Heart left ventricle (tissue), 16 donors: ENCODE measurements at regions not wholly inside any gene's neighbourhood (a gene's known extent, or its start where the extent isn't known, plus 50 kb on each side); places are given as distances from the start of the nearest gene placed in this dataset.

Experiments used
- ATAC-seq, 4 donors: fragments of 200-7000 bp; cut with Tn5 transposase; one replicate each; pipeline ENCODE4 v1.9.1; 2020 to 2022; ENCODE audit warnings: moderate library complexity in 4 of 4, mild to moderate bottlenecking in 3 of 4, moderate number of reproducible peaks in 1 of 4
- DNase-seq, 5 donors: peaks; one replicate each; pipeline ENCODE4 v3.0.0-alpha.2; 2020
- H3K27ac ChIP-seq, 12 donors: fragments of 200-600 bp; sonication (generic) in 4 of 12; one replicate each; pipeline versions ENCODE4 v1.5.0 to v1.8.0; 2016 to 2022; ENCODE audit warnings: mild to moderate bottlenecking in 2 of 12
- H3K27me3 ChIP-seq, 9 donors: fragments of 200-600 bp; sonication (generic) in 2 of 9; one replicate each; pipeline versions ENCODE4 v1.5.1 to v1.8.0; 2016 to 2022; ENCODE audit warnings: mild to moderate bottlenecking in 3 of 9
- H3K36me3 ChIP-seq, 9 donors: fragments of 200-600 bp; sonication (generic) in 2 of 9; one replicate each; pipeline versions ENCODE4 v1.5.0 to v1.8.0; 2018 to 2022; ENCODE audit warnings: mild to moderate bottlenecking in 2 of 9
- H3K4me1 ChIP-seq, 12 donors: fragments of 200-600 bp; sonication (generic) in 4 of 12; one replicate each; pipeline versions ENCODE4 v1.5.0 to v1.8.0; 2016 to 2022; ENCODE audit warnings: mild to moderate bottlenecking in 3 of 12
- H3K4me3 ChIP-seq, 12 donors: fragments of 200-600 bp; sonication (generic) in 4 of 12; one replicate each; pipeline versions ENCODE4 v1.5.0 to v1.8.0; 2017 to 2022; ENCODE audit warnings: mild to moderate bottlenecking in 9 of 12, moderate library complexity in 4 of 12
- H3K9me3 ChIP-seq, 12 donors: fragments of 200-600 bp; sonication (generic) in 4 of 12; one replicate each; pipeline versions ENCODE4 v1.5.0 to v1.8.0; 2016 to 2022; ENCODE audit warnings: mild to moderate bottlenecking in 1 of 12
- POLR2A ChIP-seq, 2 donors: fragments of 450-650 bp; IDR thresholded peaks; one replicate each; pipeline ENCODE4 v1.6.1; 2017; ENCODE audit warnings: antibody characterized with exemption in 2 of 2, mild to moderate bottlenecking in 2 of 2, moderate library complexity in 2 of 2
- WGBS, 4 donors: extraction: QIAGEN DNeasy Blood & Tissue Kit in 2 of 4; methylation state at CpG; one replicate each; pipeline versions ENCODE4 v1.1.5 to v1.1.7; 2013 to 2018; 5-methylcytosine and 5-hydroxymethylcytosine counted together
- intact Hi-C, 10 donors: fragments of 100-400 bp; cut with DNase I; formaldehyde crosslinking; loops; one replicate each; pipeline versions ENCODE4 v1.11.1 to v1.14.2; 2022
- TF ChIP-seq, protein P1 (sequence below), 12 donors: fragments of 200-600 bp; sonication (generic) in 4 of 12; IDR thresholded peaks; one replicate each; pipeline versions ENCODE4 v1.5.0 to v1.8.0; 2018 to 2022; ENCODE audit warnings: antibody characterized with exemption in 12 of 12, mild to moderate bottlenecking in 5 of 12
- donor health status: ischemic (EF 13 %, LVEDD 7.1; RV severe dilation, severe dysfunction).
- donor health status: healthy with polysubstance abuse.
- donor health status: DM: no; HTN: yes; CAD: no.
- donor health status: DM: no; HTN: no; CAD: no.
- donor health status: ischemic (EF 25% LVEDD 6.9; RV normal size, moderate dysfunction).
- donor health status: ischemic (EF 25% LVEDD 5.7; RV mildly dilated, moderate dysfunction).
- donor health status: healthy.
- donor health status: DM: yes; HTN: yes; CAD: no.
- donor health status: ischemic (EF 35%, LVEDD 5.7; RV mildly dilated, moderate dysfunction).
- donor health status: nonischemic (EF 11% LVEDD 7.7; RV severe dilation, severe dysfunction).
- donor health status: DM: yes; HTN: yes; CAD: no.
- donor health status: PGD.
- donor health status: ischemic (EF 29% LVEDD 5.4; RV normal size, mild dysfunction).
- donor health status: nonischemic (EF 23%, LVEDD 6.1; RV moderate dilation, normal function).

DNA sequence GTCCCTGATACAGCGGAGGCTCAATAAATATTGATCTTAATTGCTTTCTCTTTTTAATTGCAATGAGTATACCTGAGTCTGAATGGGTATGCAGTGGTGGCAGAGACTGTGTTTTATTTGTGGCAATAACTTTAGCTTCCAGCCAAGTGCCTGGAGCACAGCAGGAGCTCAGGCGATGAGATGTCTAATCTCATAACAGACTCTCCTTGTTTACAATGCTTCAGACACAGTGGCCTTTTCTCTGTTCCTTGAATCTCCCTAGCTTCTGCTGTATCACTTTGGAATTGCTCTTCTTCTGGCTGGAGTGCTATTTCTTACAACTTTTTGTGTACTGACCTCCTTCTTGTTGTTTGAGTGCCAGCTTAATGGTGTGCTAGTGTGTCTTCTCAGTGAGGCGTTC is 91.5 kb upstream of the UNC5C start:
- no peaks in the 10 kb centered on the region for H3K27me3 ChIP-seq
- no peak for DNase-seq
- 82 to 91% (median 86%) methylated on average over 3 of the region's 3 CpGs for WGBS, 4 donors
- intact Hi-C loops: no loop called here
- no peak overlapping the region for H3K27ac ChIP-seq
- no peaks in the 10 kb centered on the region for H3K9me3 ChIP-seq
- no peaks in the 10 kb centered on the region for H3K4me1 ChIP-seq
- H3K4me3 ChIP-seq: no peak overlapping the region
- ATAC-seq: no peak
- no peaks in the 10 kb centered on the region for H3K36me3 ChIP-seq
- TF ChIP-seq POLR2A (IDR thresholded peaks at IDR 0.05): no peak
- TF ChIP-seq, protein P1, sequence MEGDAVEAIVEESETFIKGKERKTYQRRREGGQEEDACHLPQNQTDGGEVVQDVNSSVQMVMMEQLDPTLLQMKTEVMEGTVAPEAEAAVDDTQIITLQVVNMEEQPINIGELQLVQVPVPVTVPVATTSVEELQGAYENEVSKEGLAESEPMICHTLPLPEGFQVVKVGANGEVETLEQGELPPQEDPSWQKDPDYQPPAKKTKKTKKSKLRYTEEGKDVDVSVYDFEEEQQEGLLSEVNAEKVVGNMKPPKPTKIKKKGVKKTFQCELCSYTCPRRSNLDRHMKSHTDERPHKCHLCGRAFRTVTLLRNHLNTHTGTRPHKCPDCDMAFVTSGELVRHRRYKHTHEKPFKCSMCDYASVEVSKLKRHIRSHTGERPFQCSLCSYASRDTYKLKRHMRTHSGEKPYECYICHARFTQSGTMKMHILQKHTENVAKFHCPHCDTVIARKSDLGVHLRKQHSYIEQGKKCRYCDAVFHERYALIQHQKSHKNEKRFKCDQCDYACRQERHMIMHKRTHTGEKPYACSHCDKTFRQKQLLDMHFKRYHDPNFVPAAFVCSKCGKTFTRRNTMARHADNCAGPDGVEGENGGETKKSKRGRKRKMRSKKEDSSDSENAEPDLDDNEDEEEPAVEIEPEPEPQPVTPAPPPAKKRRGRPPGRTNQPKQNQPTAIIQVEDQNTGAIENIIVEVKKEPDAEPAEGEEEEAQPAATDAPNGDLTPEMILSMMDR (IDR thresholded peaks at IDR 0.05): no peak

DNA sequence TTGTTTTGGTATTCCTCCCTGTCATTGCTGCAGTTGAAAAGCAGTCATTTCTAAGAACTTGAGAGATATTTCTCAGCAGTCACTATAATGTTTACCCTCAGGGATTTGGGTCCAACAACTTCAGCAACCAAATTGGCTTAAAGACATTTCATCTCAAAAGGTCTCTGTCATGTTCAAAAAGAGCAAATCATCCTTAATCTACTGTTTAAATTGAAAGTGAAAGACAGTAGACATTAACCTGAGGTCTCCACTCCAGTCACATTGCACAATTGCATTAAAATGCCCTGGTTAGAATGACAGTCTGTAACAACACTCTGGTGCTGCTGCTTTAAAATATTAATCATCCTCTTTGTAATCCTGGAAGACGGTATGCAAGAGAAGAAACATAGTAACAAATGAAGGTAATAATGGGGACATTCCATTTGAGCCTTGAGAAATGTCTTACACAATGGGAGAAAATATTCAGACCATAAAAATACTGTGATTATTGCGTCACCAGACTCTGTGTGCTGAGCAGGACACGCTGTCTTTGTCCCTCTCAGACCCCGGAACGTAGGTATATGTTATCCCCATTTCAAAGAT is 90.2 kb upstream of the UNC5C start:
- H3K27me3 ChIP-seq: no peaks in the 10 kb centered on the region
- intact Hi-C loops: no loop called here
- no peak for ATAC-seq
- no peak for TF ChIP-seq POLR2A (IDR thresholded peaks at IDR 0.05)
- TF ChIP-seq, protein P1 (IDR thresholded peaks at IDR 0.05): no peak
- H3K9me3 ChIP-seq: no peaks in the 10 kb centered on the region
- no peak overlapping the region for H3K4me3 ChIP-seq
- no peak overlapping the region for H3K27ac ChIP-seq
- DNase-seq: no peak
- WGBS, 4 donors: 75 to 82% (median 80%) methylated on average over 5 of the region's 5 CpGs
- no peaks in the 10 kb centered on the region for H3K4me1 ChIP-seq
- no peaks in the 10 kb centered on the region for H3K36me3 ChIP-seq

DNA sequence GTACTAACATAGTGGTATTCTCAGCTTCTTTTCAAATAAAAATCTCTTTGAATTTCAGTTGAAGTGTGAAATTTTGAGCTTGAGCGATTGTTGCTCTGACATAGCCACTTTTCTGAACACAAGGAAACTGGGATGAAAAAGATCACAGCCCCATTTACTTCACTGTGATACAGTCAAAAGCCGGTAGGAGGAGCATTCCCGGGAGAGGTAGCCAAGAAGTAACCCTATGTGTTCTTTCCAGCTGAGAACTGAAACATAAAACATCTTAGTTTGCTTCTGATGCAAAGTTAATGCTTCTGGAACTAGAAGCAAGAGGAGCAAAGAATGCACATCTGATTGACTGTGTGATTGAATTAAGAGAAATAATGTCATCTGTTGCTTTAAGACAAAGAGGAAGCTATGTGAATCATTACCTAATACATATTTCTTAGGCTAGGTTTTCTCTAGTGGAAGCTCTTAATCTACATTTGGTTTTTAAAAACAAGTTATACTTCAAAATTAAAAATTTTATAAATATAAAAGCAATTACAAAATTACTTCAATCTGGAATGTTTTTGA is 88.3 kb upstream of the UNC5C start:
- Histone ChIP-seq H3K4me3 (no peak overlapping the region), H3K9me3 (no peaks in the 10 kb centered on the region), H3K27me3 (no peaks in the 10 kb centered on the region), H3K4me1 (no peaks in the 10 kb centered on the region), H3K36me3 (no peaks in the 10 kb centered on the region), H3K27ac (no peak overlapping the region)
- DNase-seq (no peak), ATAC-seq (no peak)
- WGBS, 4 donors: 16 to 34% (median 29%) methylated on average over 3 of the region's 3 CpGs
- TF ChIP-seq, protein P1 (IDR thresholded peaks at IDR 0.05): peak in 9 of 12 donors; percentile 9 to 47 (median 28)
- no peak for TF ChIP-seq POLR2A (IDR thresholded peaks at IDR 0.05)
- intact Hi-C loops: no loop called here

DNA sequence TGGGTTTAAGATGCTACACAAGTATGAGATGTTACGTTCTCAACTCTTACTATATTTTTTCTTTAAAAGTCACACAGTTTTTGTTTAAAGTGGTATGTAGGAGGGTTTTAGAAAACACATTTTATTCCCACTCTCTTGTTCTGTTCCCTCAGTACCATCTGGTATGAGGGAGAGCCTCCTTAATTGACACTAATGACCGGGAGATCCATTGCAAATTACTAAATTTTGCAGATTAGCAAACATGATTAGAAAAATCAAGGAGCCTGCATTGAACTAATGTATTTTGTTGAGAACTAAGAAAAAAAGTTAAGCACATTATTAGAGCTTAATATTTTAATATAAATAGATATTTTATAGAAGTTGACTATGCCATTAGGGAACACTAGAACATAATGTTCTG is 87.3 kb upstream of the UNC5C start:
- no peaks in the 10 kb centered on the region for H3K27me3 ChIP-seq
- DNase-seq (no peak), ATAC-seq (no peak)
- H3K36me3 ChIP-seq: no peaks in the 10 kb centered on the region
- intact Hi-C loops: no loop called here
- no peak overlapping the region for H3K4me3 ChIP-seq
- WGBS, 4 donors: 67 to 74% (median 70%) methylated on average over 2 of the region's 2 CpGs
- H3K27ac ChIP-seq: no peak overlapping the region
- H3K4me1 ChIP-seq: no peaks in the 10 kb centered on the region
- TF ChIP-seq, protein P1 (IDR thresholded peaks at IDR 0.05): no peak
- no peak for TF ChIP-seq POLR2A (IDR thresholded peaks at IDR 0.05)
- H3K9me3 ChIP-seq: no peaks in the 10 kb centered on the region
